Keratinocyte (primary cell): ENCODE measurements at regions not wholly inside any gene's neighbourhood (a gene's known extent, or its start where the extent isn't known, plus 50 kb on each side); places are given as distances from the start of the nearest gene placed in this dataset.

Source experiments
- DNase-seq: peaks from one replicate; pipeline ENCODE4 v3.0.0-alpha.2; 2011; ENCODE audit warnings: low read depth, missing footprints, low spot score
- FAIRE-seq: peaks from 2 replicates; lab custom pipeline; 2011; peaks lifted over from hg19 to GRCh38; lab: Jason Lieb, UNC
- H2AFZ ChIP-seq: 2 replicates; pipeline ENCODE4 v1.6.0; 2012; ENCODE audit warnings: low read length, control low read depth, inconsistent platforms; ENCODE audit not compliant: control insufficient read depth
- H3K27ac ChIP-seq: 2 replicates; pipeline ENCODE4 v1.5.1; 2011; ENCODE audit warnings: low read length; ENCODE audit not compliant: control insufficient read depth, insufficient read depth
- H3K27me3 ChIP-seq: 3 replicates; pipeline ENCODE4 v1.6.0; 2011; ENCODE audit warnings: low read length; ENCODE audit not compliant: control insufficient read depth, insufficient read depth; ENCODE audit errors: extremely low read depth
- H3K36me3 ChIP-seq, 2 experiments: 2 replicates in 1 of 2; 3 replicates in 1 of 2; pipeline ENCODE4 v1.5.1; 2011; ENCODE audit warnings: low read length in 2 of 2, mild to moderate bottlenecking in 1 of 2; ENCODE audit not compliant: control insufficient read depth in 2 of 2, insufficient read depth in 2 of 2; ENCODE audit errors: extremely low read depth in 1 of 2
- H3K4me1 ChIP-seq: 3 replicates; pipeline ENCODE4 v1.5.1; 2011; ENCODE audit warnings: low read length; ENCODE audit not compliant: control insufficient read depth, insufficient read depth; ENCODE audit errors: extremely low read depth
- H3K4me2 ChIP-seq: 3 replicates; pipeline ENCODE4 v1.6.0; 2011; ENCODE audit warnings: low read depth, low read length; ENCODE audit not compliant: control insufficient read depth, insufficient read depth; ENCODE audit errors: extremely low read depth
- H3K4me3 ChIP-seq, 3 experiments: fragments of 200-600 bp in 1 of 3; sonication (generic) in 1 of 3; 2 replicates in 2 of 3; 3 replicates in 1 of 3; pipeline ENCODE4 v1.5.1; 2011 to 2016; ENCODE audit warnings: low read length in 3 of 3, mild to moderate bottlenecking in 3 of 3, control low read depth in 2 of 3, inconsistent platforms in 1 of 3, low read depth in 1 of 3, mixed read lengths in 1 of 3, mixed run types in 1 of 3, moderate library complexity in 1 of 3; ENCODE audit not compliant: control insufficient read depth in 2 of 3, insufficient read depth in 2 of 3; ENCODE audit errors: extremely low read depth in 1 of 3
- H3K79me2 ChIP-seq: 2 replicates; pipeline ENCODE4 v1.6.0; 2012; ENCODE audit warnings: low read length; ENCODE audit not compliant: control insufficient read depth, insufficient read depth
- H3K9ac ChIP-seq: 3 replicates; pipeline ENCODE4 v1.6.0; 2011; ENCODE audit warnings: low read length; ENCODE audit not compliant: control insufficient read depth, insufficient read depth; ENCODE audit errors: extremely low read depth
- H3K9me1 ChIP-seq: 3 replicates; pipeline ENCODE4 v1.6.0; 2011; ENCODE audit warnings: low read length; ENCODE audit not compliant: control insufficient read depth, insufficient read depth; ENCODE audit errors: extremely low read depth
- H3K9me3 ChIP-seq: 2 replicates; pipeline ENCODE4 v1.5.1; 2012; ENCODE audit warnings: low read depth, low read length; ENCODE audit not compliant: control insufficient read depth
- H4K20me1 ChIP-seq: 3 replicates; pipeline ENCODE4 v1.6.0; 2011; ENCODE audit warnings: low read length; ENCODE audit not compliant: control insufficient read depth, insufficient read depth; ENCODE audit errors: extremely low read depth
- EZH2 ChIP-seq: IDR thresholded peaks from one replicate; pipeline ENCODE4 v1.6.1; 2012; ENCODE audit warnings: inconsistent platforms, mild to moderate bottlenecking, low read length, moderate library complexity
- dilution Hi-C: fragments of 300-500 bp; cut with MboI; formaldehyde crosslinking; loops from one replicate; pipeline ENCODE4 v1.7.0; 2020; ENCODE audit warnings: low sequenced_read_pairs; ENCODE audit not compliant: extremely low pct_ligation_motif_present
- TF ChIP-seq, protein P1 (sequence below), 3 experiments: IDR thresholded peaks in 1 of 3; conservative IDR thresholded peaks in 1 of 3; optimal IDR thresholded peaks in 1 of 3; 2 replicates in 2 of 3; 3 replicates in 1 of 3; pipeline versions ENCODE3 to v1.5.1; 2011; ENCODE audit warnings: low read length in 3 of 3, mild to moderate bottlenecking in 3 of 3, moderate library complexity in 2 of 3, control low read depth in 1 of 3, inconsistent platforms in 1 of 3; ENCODE audit not compliant: insufficient read depth in 2 of 3; ENCODE audit errors: extremely low read depth in 1 of 3

- H4K20me1 ChIP-seq = no peaks in the 10 kb centered on the region
- no peak for DNase-seq
- H3K4me2 ChIP-seq = no peak overlapping the region
- H2AFZ ChIP-seq = no peak overlapping the region
- no peak overlapping the region for H3K4me3 ChIP-seq
- H3K36me3 ChIP-seq = no peaks in the 10 kb centered on the region
- dilution Hi-C loops = no loop called here
- H3K4me1 ChIP-seq = no peaks in the 10 kb centered on the region
- TF ChIP-seq EZH2 = no peak
- TF ChIP-seq, protein P1, sequence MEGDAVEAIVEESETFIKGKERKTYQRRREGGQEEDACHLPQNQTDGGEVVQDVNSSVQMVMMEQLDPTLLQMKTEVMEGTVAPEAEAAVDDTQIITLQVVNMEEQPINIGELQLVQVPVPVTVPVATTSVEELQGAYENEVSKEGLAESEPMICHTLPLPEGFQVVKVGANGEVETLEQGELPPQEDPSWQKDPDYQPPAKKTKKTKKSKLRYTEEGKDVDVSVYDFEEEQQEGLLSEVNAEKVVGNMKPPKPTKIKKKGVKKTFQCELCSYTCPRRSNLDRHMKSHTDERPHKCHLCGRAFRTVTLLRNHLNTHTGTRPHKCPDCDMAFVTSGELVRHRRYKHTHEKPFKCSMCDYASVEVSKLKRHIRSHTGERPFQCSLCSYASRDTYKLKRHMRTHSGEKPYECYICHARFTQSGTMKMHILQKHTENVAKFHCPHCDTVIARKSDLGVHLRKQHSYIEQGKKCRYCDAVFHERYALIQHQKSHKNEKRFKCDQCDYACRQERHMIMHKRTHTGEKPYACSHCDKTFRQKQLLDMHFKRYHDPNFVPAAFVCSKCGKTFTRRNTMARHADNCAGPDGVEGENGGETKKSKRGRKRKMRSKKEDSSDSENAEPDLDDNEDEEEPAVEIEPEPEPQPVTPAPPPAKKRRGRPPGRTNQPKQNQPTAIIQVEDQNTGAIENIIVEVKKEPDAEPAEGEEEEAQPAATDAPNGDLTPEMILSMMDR (optimal IDR thresholded peaks at IDR 0.05 in 1 of 3, IDR thresholded peaks at IDR 0.05 in 1 of 3, conservative IDR thresholded peaks at IDR 0.05 in 1 of 3; ENCODE audit: extremely low read depth in 1 of 3, insufficient read depth in 2 of 3, low read length in 3 of 3) = no peak
- H3K79me2 ChIP-seq = no peaks in the 10 kb centered on the region
- FAIRE-seq = no peak
- peaks cover 8% of the 10 kb centered on the region for H3K9me3 ChIP-seq
- H3K27me3 ChIP-seq = no peaks in the 10 kb centered on the region
- H3K9me1 ChIP-seq = no peaks in the 10 kb centered on the region
- no peak overlapping the region for H3K27ac ChIP-seq
- H3K9ac ChIP-seq = no peak overlapping the region
Measured at GRCh38 chr10:131419797-131420196, 108.3 kb upstream of the TCERG1L start.

DNA sequence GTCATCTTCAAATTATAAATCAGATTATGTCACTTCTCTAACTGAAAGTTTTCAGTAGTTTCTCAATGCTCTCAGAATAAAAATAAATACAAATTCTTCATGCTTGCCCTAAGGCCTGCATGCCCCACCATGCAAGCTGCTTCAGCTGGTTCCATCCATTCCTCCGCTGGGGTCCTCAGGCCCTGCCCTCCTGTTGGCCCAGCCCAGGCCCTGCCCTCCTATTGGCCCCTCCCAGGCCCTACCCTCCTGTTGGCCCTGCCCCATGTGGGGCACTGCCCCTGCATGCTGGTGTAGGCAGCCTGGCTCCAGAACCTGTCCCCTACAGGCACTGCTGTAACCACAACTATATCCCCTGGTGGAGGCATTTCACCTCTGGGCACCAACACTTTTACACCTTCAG is 109.3 kb upstream of the TCERG1L start:
- H3K4me3 ChIP-seq = no peak overlapping the region
- no peaks in the 10 kb centered on the region for H3K9me1 ChIP-seq
- DNase-seq = no peak
- no peaks in the 10 kb centered on the region for H3K36me3 ChIP-seq
- H3K9me3 ChIP-seq = peaks cover 8% of the 10 kb centered on the region
- H2AFZ ChIP-seq = no peak overlapping the region
- no peak overlapping the region for H3K9ac ChIP-seq
- no peak overlapping the region for H3K27ac ChIP-seq
- dilution Hi-C loops = no loop called here
- no peak overlapping the region for H3K4me2 ChIP-seq
- no peaks in the 10 kb centered on the region for H4K20me1 ChIP-seq
- no peak for TF ChIP-seq EZH2
- TF ChIP-seq, protein P1 (optimal IDR thresholded peaks at IDR 0.05 in 1 of 3, IDR thresholded peaks at IDR 0.05 in 1 of 3, conservative IDR thresholded peaks at IDR 0.05 in 1 of 3; ENCODE audit: extremely low read depth in 1 of 3, insufficient read depth in 2 of 3, low read length in 3 of 3) = no peak
- no peaks in the 10 kb centered on the region for H3K4me1 ChIP-seq
- no peak for FAIRE-seq
- H3K79me2 ChIP-seq = no peaks in the 10 kb centered on the region
- no peaks in the 10 kb centered on the region for H3K27me3 ChIP-seq
